GM18861 (cell line): ENCODE measurements at regions not wholly inside any gene's neighbourhood (a gene's known extent, or its start where the extent isn't known, plus 50 kb on each side); places are given as distances from the start of the nearest gene placed in this dataset.

Experiments
- ATAC-seq: cut with Tn5 transposase; IDR thresholded peaks from one replicate; pipeline ENCODE4 v1.9.1; 2021; ENCODE audit not compliant: unreplicated experiment

GRCh38 chr5:72558046-72558336, 50.8 kb upstream of the ZNF366 start:
- ATAC-seq: no peak

- no peak for ATAC-seq
Observed at GRCh38 chr5:72557167-72558045, 50.2 kb upstream of the ZNF366 start.
